Memory B cell (primary cell): ENCODE measurements at regions not wholly inside any gene's neighbourhood (a gene's known extent, or its start where the extent isn't known, plus 50 kb on each side); places are given as distances from the start of the nearest gene placed in this dataset.

Source experiments
- ATAC-seq: fragments of 150-1000 bp; cut with Tn5 transposase; 2 replicates; pipeline ENCODE4 v1.10.0; 2021; ENCODE audit warnings: low read depth, mild to moderate bottlenecking, moderate library complexity
- DNase-seq, 2 donors: peaks; one replicate each; pipeline ENCODE4 v3.0.0; 2022; ENCODE audit warnings: low spot score in 2 of 2
- H3K27ac Mint-ChIP-seq: one replicate; pipeline ENCODE4 v1.8.0; 2022; ENCODE audit warnings: mild to moderate bottlenecking, moderate library complexity, mixed read lengths
- H3K27me3 Mint-ChIP-seq: one replicate; pipeline ENCODE4 v1.8.0; 2022; ENCODE audit warnings: mixed read lengths
- H3K36me3 Mint-ChIP-seq: one replicate; pipeline ENCODE4 v1.8.0; 2022; ENCODE audit warnings: mild to moderate bottlenecking, mixed read lengths
- H3K4me1 Mint-ChIP-seq: one replicate; pipeline ENCODE4 v1.8.0; 2022; ENCODE audit warnings: mixed read lengths
- H3K4me3 Mint-ChIP-seq: one replicate; pipeline ENCODE4 v1.8.0; 2022; ENCODE audit warnings: mild to moderate bottlenecking, moderate library complexity, mixed read lengths
- H3K9me3 Mint-ChIP-seq: one replicate; pipeline ENCODE4 v1.8.0; 2022; ENCODE audit warnings: mixed read lengths

DNA sequence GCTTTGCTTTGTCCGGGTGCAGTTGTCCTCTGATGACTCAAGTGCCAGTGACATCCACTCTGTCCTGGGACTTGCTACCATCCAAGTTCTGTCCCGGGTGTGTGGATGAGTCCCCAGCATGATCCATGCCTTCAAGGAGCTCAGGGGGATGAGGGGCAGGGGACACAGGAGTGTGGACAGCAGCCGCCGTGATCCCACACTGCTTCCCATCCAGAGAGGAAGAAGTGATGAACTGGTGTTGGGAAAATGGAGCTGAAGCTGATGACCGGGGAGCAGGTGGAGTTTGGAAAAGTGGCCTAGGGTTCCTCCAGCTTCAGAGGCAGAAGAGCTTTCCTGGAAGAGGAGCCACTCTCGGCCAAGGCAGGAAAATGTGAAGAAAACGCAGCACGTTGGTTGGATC is 249.6 kb upstream of the TNRC6C start:
- H3K36me3 Mint-ChIP-seq = peaks cover 2% of the 10 kb centered on the region
- no peaks in the 10 kb centered on the region for H3K4me1 Mint-ChIP-seq
- H3K4me3 Mint-ChIP-seq = no peak overlapping the region
- peaks cover 7% of the 10 kb centered on the region for H3K9me3 Mint-ChIP-seq
- H3K27me3 Mint-ChIP-seq = peaks cover 14% of the 10 kb centered on the region
- no peak overlapping the region for H3K27ac Mint-ChIP-seq
- DNase-seq = no peak
- no peak for ATAC-seq

DNA sequence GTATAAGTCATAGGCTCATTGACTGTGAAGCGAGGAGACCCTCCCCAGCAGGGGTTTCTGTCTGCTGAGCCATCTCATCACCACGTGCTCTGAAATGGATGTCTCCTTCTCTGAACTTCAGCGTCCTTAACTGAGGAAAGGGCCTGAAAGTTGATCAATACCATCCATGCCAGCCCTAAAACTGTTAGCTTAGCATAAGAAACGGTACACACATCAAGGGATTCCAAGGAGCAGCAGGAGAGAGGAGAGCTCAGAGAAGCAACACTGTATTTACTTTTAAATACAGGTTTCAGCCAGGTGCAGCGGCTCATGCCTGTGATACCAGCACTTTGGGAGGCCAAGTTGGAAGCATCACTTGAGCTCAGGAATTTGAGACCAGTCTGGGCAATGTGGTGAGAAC is 248.9 kb upstream of the TNRC6C start:
- peaks cover 2% of the 10 kb centered on the region for H3K36me3 Mint-ChIP-seq
- no peak for ATAC-seq
- H3K4me3 Mint-ChIP-seq = no peak overlapping the region
- H3K27me3 Mint-ChIP-seq = peaks cover 14% of the 10 kb centered on the region
- no peak overlapping the region for H3K27ac Mint-ChIP-seq
- peaks cover 10% of the 10 kb centered on the region for H3K9me3 Mint-ChIP-seq
- no peak for DNase-seq
- no peaks in the 10 kb centered on the region for H3K4me1 Mint-ChIP-seq

DNA sequence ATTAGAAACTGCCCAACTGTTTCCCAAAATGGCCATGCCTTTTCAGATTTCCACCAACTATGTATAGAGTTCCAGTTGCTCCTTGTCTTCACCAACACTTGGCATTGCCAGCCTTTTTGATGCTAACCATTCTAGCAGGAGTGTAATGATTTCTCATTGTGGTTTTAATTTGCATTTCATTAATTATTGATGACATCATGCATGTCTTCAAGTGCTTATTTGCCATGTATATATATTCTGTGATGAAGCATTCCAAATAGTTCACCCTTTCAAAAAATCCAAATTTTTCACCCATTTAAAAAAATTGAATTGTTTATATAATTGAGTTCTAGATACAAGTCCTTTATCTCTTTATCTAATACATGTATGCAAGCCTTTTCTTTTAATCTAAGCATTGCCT is 245.9 kb upstream of the TNRC6C start:
- H3K9me3 Mint-ChIP-seq = peaks cover 9% of the 10 kb centered on the region
- H3K4me1 Mint-ChIP-seq = no peaks in the 10 kb centered on the region
- no peak overlapping the region for H3K27ac Mint-ChIP-seq
- ATAC-seq = no peak
- no peak for DNase-seq
- peaks cover 10% of the 10 kb centered on the region for H3K27me3 Mint-ChIP-seq
- H3K4me3 Mint-ChIP-seq = no peak overlapping the region
- H3K36me3 Mint-ChIP-seq = peaks cover 4% of the 10 kb centered on the region

DNA sequence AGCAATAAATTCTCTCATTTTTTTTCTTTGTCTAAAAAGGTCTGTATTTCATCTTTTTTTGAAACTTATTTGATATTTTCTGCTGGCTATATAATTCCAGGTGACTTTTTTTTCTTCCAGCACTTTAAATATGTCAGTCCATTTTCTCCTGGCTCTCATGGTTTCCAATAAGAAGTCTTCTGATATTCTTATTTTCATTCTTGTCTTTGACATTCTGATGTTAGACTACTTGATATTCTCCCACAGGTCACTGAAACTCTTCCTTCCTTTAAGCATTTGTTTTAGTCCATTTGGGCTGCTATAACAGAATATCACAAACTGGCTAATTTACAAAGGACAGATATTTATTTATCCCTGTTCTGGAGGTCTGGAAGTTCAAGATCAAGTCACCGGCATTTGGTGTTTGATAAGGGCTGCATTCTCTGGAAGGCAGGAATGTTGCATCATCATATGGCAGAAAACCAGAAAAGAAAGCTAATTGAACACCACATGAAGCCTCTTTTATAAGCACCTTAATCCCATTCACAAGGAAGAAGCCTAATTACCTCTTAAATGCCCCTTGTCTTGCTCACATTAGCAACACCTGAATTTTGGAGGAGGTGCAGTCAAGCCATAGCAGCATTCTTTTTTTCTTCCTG is 242.1 kb upstream of the TNRC6C start:
- Mint-ChIP-seq H3K9me3 (peaks cover 12% of the 10 kb centered on the region), H3K27ac (no peak overlapping the region), H3K36me3 (peaks cover 4% of the 10 kb centered on the region), H3K4me1 (peaks cover 4% of the 10 kb centered on the region), H3K27me3 (peaks cover 19% of the 10 kb centered on the region), H3K4me3 (no peak overlapping the region)
- ATAC-seq (no peak), DNase-seq (no peak)

DNA sequence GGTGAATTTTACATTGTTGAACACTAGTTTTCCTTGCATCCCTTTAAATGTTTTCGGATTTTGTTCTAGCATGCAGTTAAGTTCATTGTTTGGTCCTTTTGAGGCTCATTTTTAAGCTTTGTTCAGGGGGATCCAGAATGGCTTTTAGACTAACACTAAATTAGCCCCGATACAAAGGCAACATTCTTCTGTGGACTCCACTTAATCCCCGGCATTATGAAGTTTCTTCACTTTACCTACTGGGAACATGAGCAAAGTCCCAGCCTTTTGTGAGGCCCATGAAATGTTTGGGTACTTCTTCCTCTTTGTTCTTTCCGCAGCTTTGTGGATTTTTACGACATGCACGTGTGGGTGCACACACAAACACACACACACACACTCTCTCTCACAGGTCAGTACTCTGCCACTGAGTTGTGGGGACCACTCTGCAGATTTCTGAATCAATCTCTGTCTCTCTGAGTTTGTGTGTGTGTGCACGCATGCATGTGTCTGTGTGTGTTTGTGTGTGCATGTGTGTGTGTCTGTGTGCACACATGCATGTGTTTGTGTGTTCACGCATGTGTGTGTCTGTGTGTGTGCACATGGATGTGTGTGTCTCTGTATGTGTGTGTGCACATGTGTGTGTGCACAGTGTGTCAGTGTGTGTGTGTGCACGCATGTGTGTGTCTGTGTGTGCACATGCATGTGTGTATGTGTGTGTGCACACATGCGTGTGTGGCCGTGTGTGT is 240.4 kb upstream of the TNRC6C start:
- peaks cover 4% of the 10 kb centered on the region for H3K4me1 Mint-ChIP-seq
- no peak overlapping the region for H3K27ac Mint-ChIP-seq
- peaks cover 4% of the 10 kb centered on the region for H3K36me3 Mint-ChIP-seq
- ATAC-seq = no peak
- peaks cover 19% of the 10 kb centered on the region for H3K27me3 Mint-ChIP-seq
- H3K4me3 Mint-ChIP-seq = no peak overlapping the region
- DNase-seq = no peak
- peaks cover 12% of the 10 kb centered on the region for H3K9me3 Mint-ChIP-seq

DNA sequence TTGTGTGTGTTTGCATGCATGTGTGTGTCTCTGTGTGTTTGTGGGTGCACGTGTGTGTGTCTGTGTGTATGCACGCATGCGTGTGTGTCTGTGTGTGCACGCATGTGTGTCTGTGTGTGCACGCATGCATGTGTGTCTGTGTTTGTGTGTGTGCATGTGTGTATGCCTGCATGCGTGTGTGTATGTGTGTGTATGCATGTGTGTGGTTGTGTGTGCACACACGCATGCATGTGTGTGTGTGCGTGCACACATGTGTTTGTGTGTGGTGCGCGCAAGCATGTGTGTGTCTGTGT is 239.9 kb upstream of the TNRC6C start:
- Mint-ChIP-seq H3K27me3 (peaks cover 19% of the 10 kb centered on the region), H3K9me3 (peaks cover 12% of the 10 kb centered on the region), H3K4me1 (peaks cover 4% of the 10 kb centered on the region), H3K36me3 (peaks cover 4% of the 10 kb centered on the region), H3K4me3 (no peak overlapping the region), H3K27ac (no peak overlapping the region)
- no peak for ATAC-seq
- no peak for DNase-seq

DNA sequence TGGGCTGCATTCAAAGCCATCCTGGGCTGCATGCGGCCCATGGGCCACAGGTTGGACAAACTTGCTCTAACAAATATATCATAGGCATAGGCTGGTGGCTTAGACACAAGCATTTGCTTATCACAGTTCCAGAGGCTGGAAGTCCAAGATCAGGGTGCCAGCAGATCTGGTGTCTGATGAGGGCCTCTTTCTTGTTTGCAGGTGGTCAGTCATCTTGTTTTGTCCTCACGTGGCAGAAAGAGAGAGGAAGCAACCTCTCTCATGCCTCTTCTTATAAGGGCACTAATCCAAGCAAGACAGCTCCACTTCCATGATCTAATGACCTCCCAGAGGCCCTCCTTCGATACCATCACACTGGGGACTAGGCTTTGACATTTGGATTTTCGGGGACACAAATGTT is 238.7 kb upstream of the TNRC6C start:
- DNase-seq = no peak

DNA sequence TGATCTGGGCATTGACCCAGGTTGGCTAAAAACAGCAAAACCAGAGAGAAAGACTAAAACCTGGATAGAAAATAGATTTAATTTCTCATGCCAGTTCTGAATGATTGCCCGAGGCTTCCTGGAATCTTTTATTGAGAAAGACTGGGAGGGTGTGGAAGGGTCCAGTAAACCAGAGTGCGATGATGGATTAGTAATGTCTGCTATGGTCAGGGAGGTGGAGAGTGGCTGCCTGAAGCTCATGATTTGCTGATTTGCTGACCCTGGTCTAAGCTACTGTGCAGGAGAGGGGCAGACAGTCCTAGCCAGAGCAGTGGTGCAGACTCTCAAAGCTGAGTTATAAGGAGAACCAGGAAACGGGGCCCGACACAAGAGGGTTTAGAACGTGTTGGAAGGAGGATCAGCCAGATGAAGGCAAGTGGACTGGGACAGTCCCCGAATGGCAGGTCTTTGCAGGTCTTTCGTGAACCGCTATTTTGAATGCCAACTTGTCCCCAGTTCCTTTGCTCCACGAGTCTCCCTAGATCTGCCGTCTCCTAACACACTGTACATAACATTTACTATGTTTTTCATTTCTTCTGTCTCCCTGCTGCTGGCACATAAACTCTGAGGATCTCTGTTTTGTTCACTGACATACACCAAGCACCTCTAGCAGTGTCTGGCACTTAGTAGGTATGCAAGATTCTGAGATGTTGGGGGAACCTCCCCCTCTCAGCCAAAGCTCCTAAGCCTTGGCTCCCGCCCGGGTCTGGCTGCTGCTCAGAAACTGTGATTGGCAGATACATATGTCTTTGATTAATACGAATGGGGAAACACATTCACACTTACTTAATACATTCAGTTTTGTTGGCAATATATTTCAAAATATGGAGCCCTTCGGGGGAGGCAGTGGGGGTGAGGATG is 237.3 kb upstream of the TNRC6C start:
- DNase-seq = no peak
- Mint-ChIP-seq H3K36me3 (peaks cover 2% of the 10 kb centered on the region), H3K27ac (no peak overlapping the region), H3K27me3 (peaks cover 20% of the 10 kb centered on the region), H3K9me3 (peaks cover 7% of the 10 kb centered on the region), H3K4me3 (no peak overlapping the region), H3K4me1 (peaks cover 7% of the 10 kb centered on the region)
- no peak for ATAC-seq

More for the DNA sequence above, 238.7 kb upstream of the TNRC6C start:
- peaks cover 7% of the 10 kb centered on the region for H3K4me1 Mint-ChIP-seq
- peaks cover 22% of the 10 kb centered on the region for H3K27me3 Mint-ChIP-seq
- no peak overlapping the region for H3K27ac Mint-ChIP-seq
- ATAC-seq = no peak
- H3K4me3 Mint-ChIP-seq = no peak overlapping the region
- H3K9me3 Mint-ChIP-seq = peaks cover 9% of the 10 kb centered on the region
- peaks cover 4% of the 10 kb centered on the region for H3K36me3 Mint-ChIP-seq

DNA sequence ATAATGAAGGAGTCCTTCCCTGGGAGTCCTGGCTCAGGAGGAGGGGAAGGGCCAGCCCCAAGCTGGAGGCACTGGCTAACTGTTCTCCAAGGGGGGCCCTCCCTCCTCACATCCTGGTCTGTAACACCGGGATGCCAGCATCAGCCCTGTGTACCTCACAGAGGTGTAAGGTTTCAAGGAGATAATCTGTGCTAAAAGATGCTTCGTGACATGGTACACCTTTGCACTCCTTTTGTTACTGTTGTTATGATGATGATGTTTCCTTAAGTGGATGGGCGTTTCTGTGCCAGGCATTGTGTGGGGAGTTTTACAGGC is 236.7 kb upstream of the TNRC6C start:
- Mint-ChIP-seq H3K27me3 (peaks cover 20% of the 10 kb centered on the region), H3K4me3 (no peak overlapping the region), H3K9me3 (peaks cover 5% of the 10 kb centered on the region), H3K27ac (no peak overlapping the region), H3K4me1 (peaks cover 7% of the 10 kb centered on the region), H3K36me3 (peaks cover 2% of the 10 kb centered on the region)
- DNase-seq = no peak
- ATAC-seq = no peak

DNA sequence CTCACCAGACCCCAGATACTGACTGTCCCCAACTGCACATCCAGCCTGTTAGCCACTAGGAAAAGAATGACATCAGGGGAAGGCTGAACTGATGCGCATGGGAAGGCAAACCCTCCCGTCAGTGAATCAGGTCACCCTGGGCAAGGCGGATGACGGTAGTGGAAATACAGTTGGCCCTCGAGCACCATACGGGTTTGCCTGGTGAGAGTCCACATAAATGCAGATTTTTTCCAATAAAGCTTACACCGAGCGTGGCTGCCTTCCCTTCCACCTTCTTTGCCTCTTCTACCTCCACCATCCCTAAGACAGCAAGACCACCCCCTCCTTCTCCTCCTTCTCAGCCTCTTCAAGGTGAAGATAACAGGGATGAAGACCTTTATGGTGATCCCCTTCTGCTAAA is 236.1 kb upstream of the TNRC6C start:
- H3K4me3 Mint-ChIP-seq = no peak overlapping the region
- peaks cover 7% of the 10 kb centered on the region for H3K4me1 Mint-ChIP-seq
- H3K27ac Mint-ChIP-seq = no peak overlapping the region
- no peak for ATAC-seq
- peaks cover 17% of the 10 kb centered on the region for H3K27me3 Mint-ChIP-seq
- H3K36me3 Mint-ChIP-seq = no peaks in the 10 kb centered on the region
- peaks cover 4% of the 10 kb centered on the region for H3K9me3 Mint-ChIP-seq
- no peak for DNase-seq

DNA sequence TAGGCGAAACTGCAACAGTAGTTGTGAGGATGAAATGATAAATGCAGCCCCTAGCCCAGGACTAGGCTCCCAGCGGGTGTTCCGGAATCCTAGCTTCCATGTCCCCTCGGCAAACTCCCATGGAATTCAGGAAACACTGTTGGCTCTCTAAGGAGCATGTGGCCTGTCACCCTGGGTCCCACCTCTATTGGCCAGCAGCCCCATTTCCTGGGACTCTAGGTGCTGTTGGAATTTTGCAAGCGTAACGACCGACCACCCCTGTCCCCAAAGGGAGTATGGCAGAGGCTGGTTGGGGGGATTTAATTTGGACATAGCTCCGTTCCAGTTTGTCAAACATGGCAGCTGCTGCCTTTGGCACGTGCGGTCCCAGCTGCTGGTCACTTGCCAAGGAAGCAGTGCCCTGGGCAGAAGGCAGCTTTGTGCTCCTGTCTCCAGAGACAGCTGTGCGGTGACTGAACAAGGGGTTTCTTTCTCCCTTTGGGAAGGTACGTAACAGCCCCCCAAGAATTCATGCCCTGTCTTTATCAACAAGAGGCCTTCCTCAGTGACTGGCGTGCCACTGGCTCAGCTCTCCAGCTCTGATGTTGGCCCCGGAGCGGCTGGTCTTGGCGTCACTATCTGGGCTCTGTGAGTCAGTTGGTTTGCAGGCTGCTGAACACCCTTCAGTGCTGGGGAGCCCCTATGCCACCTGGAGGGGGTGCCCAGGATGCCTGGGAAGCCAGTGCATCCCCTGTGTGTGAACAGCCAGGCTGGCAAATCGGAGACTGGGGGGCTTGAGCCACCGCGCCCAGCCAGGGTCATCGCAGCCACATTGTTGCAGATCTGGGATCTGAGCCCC is 235.2 kb upstream of the TNRC6C start:
- ATAC-seq (no peak), DNase-seq (no peak)
- Mint-ChIP-seq H3K4me3 (no peak overlapping the region), H3K36me3 (no peaks in the 10 kb centered on the region), H3K4me1 (peaks cover 8% of the 10 kb centered on the region), H3K27ac (no peak overlapping the region), H3K27me3 (peaks cover 18% of the 10 kb centered on the region), H3K9me3 (peaks cover 3% of the 10 kb centered on the region)

DNA sequence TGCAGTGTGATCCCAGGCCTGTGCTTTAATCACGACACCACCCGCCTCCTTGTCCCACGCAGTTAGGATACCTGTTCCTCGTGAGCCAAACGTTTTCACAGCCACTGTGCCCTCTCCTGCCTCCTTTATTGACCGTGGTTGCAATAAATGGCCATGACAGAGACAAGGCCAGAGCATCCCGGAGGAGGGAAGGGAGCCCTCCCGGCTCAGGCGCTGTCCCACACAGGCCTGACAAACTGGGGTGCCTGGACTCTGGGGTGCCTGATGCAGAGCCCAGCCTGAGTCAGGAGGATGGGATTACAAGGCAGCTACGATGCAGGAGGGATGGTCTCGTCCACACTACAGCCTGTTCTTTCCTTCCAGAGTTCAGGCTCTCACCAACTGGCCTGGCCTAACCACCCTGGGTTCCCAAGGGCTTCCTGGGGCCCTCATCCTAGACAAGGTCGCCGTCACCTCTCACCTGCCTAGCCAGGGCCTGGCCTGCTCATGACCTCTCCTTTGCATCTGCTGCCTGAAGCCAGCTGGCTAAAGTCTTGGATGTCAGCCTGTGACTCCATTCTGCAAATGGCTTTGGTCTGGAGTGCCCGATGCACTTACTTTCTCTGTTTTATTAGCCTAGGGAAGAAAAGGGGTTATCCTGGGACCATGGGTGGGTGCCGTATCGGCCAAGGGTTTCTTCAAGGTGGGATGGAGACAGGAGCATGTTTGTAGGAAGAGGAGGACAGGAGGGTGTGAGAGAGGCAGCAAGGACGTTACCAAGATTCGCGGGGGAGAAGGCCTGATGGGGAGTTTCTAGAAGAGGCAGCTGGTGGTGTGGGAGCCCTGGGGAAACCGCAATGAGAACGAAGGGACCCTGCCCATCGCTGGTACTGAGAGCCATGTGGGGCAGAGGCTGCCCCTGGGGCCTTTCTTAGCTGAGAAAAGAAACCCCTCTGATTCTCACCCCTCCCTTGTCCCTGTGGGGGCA is 234.3 kb upstream of the TNRC6C start:
- DNase-seq (no peak), ATAC-seq (no peak)
- Mint-ChIP-seq H3K4me3 (no peak overlapping the region), H3K27ac (no peak overlapping the region), H3K4me1 (peaks cover 5% of the 10 kb centered on the region), H3K27me3 (peaks cover 17% of the 10 kb centered on the region), H3K9me3 (no peaks in the 10 kb centered on the region), H3K36me3 (no peaks in the 10 kb centered on the region)
